HG03378 (cell line): ENCODE measurements at regions not wholly inside any gene's neighbourhood (a gene's known extent, or its start where the extent isn't known, plus 50 kb on each side); places are given as distances from the start of the nearest gene placed in this dataset.

Experiments
- ATAC-seq: cut with Tn5 transposase; IDR thresholded peaks from one replicate; pipeline ENCODE4 v1.9.1; 2021; ENCODE audit warnings: mild to moderate bottlenecking, moderate library complexity; ENCODE audit not compliant: unreplicated experiment

DNA sequence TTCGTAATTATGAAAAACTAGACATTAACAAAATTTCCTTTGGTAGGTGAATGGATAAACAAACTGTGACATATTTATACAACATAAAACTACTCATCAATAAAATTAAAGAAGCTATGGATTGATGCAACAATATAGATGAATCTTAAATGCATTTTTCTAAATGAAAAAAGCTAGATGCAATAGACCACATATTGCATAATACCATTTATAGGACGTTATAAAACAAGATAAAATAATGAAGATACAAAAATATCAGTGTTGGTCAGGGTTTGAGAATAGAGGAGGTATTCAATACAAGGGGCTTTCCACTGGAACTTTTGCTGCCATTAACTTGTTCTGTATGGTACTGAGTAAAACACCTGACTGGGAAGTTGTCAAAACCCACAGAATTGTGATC, 314.4 kb downstream of the GRB14 start:
- ATAC-seq: no peak

GRCh38 chr2:164302786-164303185, 318.5 kb downstream of the GRB14 start:
- ATAC-seq: no peak

DNA sequence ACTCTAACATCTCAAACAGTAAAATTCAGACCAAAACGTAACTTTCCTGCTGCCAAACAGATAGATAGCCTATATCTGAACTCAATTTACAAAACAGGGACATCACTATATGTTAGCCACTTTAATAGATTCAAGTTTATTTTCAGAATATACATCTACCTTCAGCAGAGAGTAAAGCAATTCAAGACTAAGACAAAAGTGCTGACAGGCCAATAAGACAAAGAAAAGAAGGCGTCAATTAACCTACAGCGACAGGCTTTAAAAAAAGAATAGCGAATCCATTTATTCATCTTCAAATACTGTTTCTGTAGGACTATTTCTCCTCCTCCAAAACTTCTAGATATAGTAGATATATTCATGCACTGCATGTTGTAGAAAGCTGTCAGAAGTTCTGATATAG, 333.0 kb downstream of the GRB14 start:
- no peak for ATAC-seq

GRCh38 chr2:164287056-164287455, 334.2 kb downstream of the GRB14 start:
- no peak for ATAC-seq

- ATAC-seq: no peak
Measured at GRCh38 chr2:164285576-164285975, 335.7 kb downstream of the GRB14 start.

DNA sequence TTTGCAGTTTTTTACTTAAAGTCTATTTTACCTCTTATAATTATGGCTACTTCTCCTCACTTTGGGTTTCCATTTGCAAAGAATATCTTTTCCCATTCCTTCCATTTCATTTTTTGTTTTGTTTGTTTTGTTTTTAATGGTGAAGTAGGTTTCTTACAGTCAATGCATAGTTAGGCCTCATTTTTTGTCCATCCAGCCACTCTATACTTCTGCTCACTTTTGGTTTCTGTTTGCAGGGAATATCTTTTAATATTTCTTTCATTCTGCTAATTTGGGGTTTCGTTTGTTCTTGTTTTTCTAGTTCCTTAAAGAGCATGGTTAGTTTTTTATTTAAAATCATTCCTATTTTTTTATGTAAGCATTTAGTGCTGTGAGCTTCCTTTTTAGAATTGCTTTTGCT, 339.4 kb downstream of the GRB14 start:
- no peak for ATAC-seq

DNA sequence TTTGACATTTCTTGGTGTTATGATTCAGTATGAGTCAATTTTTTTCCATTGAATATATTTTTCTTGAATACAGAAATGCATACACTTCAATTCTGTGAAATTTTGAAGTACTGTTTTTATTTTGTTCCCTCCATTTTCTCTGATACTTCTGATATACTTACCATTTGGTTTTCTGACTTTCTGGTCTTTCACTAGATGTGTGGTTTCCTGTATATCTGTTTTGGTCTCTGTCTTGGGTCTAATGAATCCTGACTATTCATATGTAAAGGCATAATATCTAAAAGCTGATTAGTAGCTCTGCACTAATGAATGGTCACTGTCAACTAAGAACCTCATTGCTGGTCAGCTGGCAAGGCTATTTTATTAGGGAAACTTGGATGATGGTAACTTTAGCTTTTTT, 345.6 kb downstream of the GRB14 start:
- no peak for ATAC-seq

DNA sequence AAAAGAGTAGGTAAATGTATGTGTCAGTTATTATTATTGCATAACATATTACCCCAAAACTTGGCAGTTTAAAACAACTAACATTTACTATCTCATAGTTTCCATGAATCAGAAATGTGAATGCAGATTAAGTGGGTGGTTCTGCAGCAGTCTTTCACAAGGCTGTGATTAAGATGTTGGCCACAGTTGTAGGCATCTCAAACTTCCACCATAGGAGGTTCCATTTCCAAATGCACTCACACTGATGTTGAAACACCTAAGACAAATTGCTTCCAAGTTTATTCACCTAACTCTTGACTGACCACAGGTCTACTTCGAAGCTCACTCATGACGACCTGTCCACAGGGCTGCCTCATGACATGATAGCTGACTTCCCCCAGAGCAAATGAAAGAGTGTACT, 360.8 kb downstream of the GRB14 start:
- no peak for ATAC-seq

- no peak for ATAC-seq
Measured at GRCh38 chr2:164257742-164258141, 363.5 kb downstream of the GRB14 start.

DNA sequence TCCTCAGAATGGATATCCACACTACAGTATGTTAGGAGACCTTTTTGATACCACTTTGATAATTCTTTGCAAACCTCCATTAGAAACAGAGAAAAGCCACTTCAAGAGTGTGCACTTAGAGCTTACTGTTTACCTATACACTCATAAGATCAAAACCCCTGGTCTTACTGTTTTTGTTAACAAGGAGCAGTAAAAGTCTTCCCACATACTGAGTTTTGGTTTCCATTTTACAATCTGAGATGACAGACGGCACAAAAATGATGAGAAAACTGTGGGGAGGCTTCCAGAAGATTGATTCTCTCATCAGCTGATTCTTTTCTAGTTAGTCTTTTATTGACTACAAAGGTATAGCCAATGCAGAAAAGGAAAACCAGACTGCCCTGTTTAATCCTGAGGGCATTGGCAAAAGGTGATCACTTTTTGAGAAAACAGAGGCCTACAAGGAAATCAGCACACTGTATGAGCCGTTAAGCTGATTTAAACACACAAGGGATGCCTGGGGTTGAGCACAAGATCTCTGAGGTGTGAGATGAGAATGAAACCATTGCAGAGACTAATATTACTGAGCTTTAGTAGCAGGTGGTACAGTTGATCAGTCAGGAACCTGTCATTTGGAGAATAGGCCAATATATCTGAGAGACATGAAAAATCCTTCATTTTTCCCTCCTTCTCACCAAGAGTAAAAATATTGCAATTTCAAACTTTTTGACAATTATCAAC, 368.6 kb downstream of the GRB14 start:
- ATAC-seq: no peak

- ATAC-seq: no peak
Measured at GRCh38 chr2:164243315-164243714, 378.0 kb downstream of the GRB14 start.

DNA sequence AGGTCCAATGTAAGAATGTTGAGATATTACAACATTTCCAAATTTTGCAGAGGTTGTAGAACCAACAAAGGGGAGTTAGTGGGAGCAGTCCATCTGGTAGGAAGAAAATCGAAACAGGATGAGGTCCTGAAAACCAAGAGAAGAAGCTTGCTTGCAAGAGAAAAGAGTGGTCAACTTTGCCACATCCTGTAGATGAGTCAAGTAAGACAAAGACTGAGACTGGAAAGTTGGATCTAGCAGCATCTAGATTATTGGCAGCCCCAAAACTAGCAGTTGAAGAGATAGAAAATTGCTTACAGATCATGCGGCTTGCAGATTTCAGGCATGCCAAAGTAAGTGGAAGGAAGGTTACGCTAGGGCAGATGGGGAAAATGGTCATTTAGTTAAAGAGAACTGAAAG, 378.9 kb downstream of the GRB14 start:
- no peak for ATAC-seq

DNA sequence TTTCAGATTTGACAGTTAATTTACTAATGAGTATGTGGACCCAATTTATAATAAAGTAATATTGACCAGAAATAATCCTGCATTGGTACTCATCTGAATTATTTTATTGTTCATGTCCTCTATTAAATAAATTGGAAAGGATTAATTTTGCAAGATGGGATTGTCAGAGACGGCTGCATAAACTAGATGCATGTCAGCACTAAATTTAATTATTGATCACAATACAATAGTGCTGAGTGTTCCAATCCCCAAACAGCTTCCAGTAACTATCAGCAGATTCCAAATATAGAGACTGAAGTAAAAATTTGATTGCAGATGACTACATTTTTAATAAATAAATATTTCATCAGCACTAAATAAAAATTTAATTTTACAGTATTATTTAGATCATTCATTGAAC, 387.2 kb downstream of the GRB14 start:
- ATAC-seq: no peak

- no peak for ATAC-seq
Measured at GRCh38 chr2:164224007-164224406, 397.3 kb downstream of the GRB14 start.

GRCh38 chr2:164221473-164221872, 399.8 kb downstream of the GRB14 start:
- ATAC-seq: no peak

DNA sequence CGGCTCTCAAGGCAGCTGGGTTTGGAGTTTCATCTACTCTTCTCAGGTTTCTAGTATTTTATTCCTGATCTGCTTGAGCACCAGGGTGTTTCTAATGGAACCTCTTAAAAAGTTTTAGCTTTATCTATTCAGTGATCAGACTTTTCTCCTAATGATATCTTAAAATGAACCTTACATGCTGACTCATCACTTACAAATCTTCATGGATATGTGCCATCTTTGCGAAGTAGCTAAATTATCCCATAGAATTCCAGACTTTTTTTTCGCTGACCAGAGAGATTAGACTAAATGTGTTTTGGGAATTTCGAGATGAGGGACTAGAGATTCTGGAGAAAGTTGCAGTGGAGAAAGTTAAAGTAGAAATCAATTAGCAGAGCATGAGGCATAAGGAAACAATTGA, 401.0 kb downstream of the GRB14 start:
- ATAC-seq: no peak

- ATAC-seq: no peak
Measured at GRCh38 chr2:164213916-164214315, 407.4 kb downstream of the GRB14 start.

DNA sequence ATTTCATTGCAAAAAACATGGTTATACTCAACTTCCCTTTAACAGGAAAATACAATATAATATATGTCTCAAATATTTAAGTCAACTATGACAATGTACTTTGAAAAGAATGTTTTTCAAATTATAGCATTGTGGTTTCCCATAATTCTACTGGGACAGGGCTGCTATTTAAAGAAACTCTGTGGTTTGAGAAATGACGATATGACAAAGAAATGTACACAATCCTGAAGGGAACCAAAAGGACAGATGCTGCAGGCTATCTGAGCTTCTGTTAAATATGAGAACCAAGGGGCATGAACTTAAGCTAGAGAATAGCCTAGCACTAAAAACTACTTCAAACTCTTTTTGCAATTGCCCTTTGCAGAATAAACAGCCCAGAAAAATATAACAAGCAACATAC, 415.9 kb downstream of the GRB14 start:
- no peak for ATAC-seq

GRCh38 chr2:164203131-164203530, 418.2 kb downstream of the GRB14 start:
- no peak for ATAC-seq

DNA sequence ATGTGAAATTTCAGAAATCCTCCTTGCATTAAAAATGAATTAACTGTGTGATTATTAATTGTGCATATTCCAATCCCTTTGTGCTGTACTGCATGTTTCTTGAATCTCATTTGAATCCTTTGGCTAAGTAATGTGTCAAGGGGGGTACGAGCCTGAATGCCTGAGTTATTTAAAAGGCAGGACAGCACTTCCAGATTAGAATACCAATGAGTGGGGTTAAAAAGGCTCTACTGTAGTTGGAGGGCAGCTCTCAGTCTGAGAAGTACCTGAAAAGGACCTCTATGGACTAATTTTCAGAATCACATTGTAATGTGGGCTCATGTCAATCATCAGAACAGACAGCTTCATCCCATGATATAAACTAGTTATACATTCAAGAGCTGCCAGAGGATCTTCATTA, 423.0 kb downstream of the GRB14 start:
- ATAC-seq: no peak

GRCh38 chr2:164190700-164191099, 430.6 kb downstream of the GRB14 start:
- no peak for ATAC-seq

GRCh38 chr2:164189851-164190250, 431.4 kb downstream of the GRB14 start:
- no peak for ATAC-seq

- no peak for ATAC-seq
Measured at GRCh38 chr2:164187121-164187520, 434.2 kb downstream of the GRB14 start.
